Non-pigmented ciliary epithelial cell (primary cell): ENCODE measurements at regions not wholly inside any gene's neighbourhood (a gene's known extent, or its start where the extent isn't known, plus 50 kb on each side); places are given as distances from the start of the nearest gene placed in this dataset.
"Not testable (repeated sequence)": the region's sequence is repeated elsewhere in the genome, so short reads cannot be mapped to it uniquely, and the experiment has no call there.

Source experiments
- DNase-seq: peaks from one replicate; pipeline ENCODE4 v3.0.0-alpha.2; 2010; ENCODE audit warnings: low read depth

DNA sequence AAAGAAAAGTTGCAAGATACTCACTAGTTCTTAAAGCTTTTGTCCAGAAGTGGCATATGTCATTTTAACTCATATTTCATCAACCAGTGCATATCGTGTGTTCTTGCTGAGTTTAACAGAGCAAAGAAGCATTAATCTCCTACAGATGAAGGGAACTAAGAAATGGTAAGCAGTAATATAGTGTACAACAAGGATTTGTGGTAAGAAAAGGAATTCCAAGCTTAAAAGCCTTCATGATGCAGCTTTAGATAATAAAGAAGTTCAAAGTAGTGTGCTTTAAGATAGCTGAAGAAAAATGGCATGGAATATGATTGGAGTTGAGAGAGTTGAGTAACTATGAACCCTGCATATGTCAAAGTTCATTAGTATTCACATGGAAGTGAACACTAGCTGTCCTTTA, 649.8 kb upstream of the FSHR start:
- DNase-seq, result no peak

DNA sequence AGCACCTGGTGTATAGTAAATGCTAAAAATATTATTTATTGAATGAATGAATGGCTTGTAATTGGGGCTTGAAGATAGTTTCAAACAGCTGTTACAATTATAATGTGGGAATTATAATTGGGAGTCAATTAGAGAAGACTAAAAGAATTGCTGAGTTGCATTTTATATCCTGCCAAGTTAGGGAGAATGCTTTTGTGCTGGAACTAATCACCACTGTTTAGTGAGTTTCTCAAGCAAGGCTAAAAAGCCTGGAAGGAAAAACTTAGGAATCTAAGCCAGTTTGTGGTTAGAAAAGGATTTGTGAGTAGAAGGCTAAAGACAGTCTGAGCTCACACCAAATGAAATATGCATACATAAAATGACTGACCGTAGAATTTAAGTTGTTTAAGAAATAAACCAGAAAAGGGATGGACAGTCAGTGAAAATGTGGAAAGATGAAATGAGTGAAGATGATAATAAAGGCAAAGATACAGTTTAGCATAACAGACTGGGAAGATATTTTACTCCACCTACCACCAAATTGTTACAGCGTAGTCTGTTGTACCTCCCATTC, 647.7 kb upstream of the FSHR start:
- no peak for DNase-seq

DNA sequence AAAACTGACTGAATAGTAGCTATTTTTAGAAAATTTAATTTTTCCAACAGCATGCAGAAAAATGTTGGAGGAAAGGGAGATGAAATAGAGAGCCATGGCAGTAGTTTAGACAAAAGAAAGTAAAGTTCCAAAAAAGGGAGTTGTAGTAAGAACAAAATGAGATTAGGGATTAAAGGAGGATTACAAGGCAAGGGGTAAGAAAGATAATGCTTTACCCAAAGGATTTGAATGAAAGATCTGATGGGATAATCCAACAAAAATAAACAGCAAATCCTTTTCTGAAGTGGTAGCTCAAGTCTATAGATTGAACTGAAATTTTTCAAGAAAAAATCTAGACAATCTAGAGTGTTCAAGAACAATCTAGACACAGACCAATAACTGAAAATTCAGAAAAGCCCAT, 644.3 kb upstream of the FSHR start:
- DNase-seq, result no peak

DNA sequence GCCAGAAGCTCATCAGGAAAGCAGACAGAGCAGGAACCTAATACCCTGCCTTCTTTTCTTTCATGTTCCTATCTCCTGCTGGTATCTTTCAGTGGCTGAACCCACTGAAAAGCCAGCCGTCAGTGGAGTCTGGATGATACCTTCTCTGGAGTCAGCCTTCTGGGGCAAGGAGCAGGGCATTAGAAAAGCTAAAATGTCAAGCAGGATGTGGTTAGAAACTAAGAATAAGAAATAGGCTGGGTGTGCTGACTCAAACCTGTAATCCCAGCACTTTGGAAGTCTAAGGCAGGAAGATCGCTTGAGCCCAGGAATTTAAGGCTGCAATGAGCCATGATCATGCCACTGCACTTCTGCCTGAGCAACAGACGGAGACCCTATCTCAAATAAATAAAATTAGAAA, 642.0 kb upstream of the FSHR start:
- no peak for DNase-seq

DNA sequence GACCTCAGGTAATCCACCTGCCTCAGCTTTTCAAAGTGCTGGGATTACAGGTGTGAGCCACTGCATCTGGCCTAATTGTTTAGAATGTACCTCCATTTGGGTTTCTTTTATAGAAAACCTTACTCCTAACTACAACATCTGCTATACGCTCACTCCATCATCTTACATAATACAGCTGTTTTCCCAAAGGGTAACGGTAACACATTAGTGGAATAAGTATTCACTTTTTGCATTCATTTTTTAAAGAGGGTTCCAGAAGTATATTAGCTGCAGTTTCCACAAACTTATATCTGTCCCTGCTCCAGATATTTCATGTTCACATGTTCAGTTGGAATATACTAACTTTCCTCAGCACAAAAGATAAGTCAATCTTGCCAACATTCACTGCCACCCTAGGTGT, 640.1 kb upstream of the FSHR start:
- no peak for DNase-seq

DNA sequence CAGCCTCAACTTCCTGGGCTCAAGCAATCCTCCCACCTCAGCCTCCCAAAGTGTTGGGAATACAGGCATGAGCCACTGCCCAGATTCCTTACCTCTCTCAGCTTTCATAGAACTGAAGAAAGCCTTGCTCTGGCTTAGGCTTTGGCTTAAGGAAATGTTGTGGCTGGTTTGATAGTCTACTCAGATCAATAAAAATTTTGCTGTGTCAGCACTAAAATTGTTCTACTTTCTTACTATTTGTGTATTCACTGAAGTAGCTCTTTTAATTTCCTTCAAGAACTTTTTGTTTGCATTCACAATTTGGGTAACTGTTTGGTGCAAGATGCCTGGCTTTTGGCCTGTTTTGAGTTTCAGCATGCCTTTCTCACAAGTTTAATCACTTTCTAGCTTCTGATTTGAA, 634.0 kb upstream of the FSHR start:
- no peak for DNase-seq

DNA sequence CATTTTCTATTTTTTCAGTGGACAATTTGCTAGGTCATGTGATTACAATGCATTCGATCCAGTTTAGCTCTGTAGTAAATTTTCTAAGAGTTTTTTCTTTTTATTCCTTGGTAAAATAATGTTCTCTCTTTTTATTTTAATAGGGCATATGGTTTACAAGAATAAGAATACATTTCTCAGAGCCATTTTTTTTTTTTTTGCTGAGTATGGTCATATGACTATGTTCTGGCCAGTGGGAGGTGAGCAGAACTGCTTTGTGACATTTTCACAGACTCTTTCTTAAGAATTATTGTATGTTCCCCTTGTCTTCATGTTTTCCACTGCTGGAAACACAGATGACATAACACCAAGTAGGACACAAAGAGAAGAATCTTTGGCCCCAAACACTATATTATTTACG, 626.6 kb upstream of the FSHR start:
- DNase-seq, result no peak

DNA sequence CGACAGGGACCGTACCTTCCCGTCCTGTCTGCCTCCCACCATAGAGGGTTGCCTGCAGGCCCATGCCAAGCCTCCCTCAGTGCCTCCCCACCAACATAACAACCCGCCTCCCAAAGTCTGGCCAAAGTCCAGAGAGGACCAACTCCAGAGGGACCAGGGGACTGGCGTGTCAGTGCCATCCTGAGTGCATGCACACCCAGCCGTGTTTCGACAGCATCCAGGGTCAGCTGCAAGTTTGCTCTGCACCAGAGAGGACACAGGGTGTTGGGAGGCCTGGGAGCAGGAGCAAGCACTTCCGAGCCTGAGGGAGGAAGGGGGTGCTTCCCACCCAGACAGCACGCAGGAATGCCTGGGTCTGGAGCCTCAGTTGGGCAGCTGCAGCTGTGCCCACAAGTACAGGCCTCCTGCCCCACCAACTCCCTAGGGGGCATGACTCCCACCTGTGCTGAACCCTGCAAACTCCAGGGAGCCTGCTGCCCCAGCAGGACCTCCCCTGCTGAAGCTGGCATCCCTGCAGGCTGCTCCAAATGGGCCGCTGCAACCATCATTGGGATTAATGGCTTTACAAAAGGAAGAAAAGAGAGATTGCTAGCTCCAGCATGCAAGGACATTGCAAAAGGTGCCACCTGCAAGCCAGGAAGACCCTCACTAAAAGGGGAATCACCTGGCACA, 618.1 kb upstream of the FSHR start:
- DNase-seq, result no peak

DNA sequence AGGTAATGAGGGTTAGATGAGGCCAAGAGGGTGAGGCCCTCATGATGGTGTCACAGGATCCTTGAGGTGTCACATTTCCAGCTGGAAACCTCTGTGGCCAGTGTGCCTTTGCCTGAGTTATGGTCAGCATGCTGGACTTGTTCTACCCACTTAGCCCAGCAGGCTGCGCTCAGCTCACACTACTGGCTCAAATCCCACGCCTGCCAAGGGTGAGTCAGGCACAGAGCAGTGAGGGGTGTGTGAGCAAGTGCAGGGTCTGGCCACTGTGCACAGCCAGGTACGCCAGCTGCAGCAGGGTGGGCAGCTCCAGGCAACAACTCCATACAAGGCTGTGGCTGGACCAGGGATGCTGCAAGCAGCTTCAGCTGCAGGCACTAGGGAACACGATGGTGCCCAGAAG, 616.6 kb upstream of the FSHR start:
- no peak for DNase-seq

DNA sequence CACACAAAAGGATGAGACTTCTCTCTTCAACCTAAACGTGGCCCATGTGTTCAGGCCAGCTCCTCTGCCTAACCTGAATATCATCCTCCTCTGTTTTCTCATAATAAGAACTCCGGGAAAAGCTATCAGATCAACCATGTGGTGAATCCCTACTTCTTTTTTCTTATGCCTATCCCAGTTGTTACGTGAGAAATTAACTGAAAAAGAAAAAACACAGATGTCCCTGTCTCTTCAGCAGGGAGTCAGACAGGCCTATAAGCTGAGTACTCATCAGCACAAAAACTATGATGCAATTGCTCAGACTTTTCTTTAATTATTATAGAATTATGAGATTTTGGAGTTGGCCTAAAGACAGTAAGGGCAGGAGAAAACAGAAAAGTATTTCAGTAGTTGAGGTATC, 613.0 kb upstream of the FSHR start:
- DNase-seq, result no peak

DNA sequence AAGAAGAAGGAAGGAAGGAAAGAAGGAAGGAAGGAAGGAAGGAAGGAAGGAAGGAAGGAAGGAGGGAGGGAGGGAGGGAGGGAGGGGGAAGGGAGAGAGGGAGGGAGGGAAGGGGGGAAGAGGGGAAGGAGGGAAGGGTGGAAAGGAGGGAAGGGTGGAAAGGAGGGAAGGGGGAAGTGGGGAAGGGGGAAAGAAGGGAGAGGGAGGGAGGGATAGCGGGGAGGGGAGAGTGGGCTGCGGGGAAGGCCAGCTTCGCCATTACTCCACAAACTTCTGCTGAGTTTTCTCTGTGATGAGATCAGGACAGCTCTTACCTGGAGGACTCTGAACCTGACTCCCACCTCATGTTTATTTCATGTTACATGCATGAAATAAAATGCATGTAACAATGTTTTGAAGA, 601.5 kb upstream of the FSHR start:
- no peak for DNase-seq

DNA sequence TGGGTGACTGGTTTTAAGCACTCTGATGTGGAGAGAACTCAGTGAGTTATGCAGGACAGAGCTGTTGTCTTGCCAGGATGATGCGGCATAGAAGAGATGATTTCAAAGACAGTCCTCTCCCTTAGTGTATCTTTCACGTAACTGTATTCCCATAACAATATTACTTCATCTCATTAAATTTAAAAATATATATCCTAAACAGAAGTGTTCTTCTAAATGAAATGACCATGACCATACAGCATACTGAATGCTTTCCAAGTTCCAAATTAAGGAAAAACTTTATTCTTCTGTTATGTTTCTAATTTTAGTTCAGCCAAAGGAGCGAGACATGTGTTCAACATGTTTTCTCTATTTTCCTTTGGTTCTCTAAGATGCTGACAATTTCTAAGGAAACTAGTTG, 600.1 kb upstream of the FSHR start:
- no peak for DNase-seq

DNA sequence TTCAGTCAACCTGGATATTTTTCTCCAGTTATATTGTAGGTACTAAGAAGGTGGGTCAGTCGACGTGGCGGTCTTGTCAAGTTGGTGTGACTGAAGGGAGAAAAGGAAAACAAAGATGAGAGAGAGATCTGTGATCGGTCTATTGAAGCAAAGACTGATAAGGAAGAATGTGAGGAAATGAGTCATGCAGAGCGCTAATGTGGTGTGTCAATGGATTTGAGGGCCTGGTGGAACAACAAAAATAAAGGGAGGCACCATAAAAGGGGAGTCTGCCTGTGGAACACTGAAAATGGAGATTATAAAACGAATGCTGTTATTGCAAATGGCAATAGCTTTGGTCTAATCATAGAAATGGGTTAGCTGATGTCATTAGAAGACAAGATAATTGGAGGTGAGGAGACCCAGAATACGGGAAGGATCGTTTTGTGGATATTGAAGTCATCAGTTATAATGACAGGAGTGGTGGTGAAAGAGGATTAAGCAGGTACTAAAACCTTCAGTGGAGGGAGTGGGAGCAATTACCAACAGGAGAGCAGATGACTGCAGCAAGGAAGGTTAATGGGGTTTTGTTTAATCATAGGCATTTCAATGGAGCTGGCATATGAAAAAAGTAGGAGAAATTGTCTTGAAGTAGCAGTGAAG, 599.1 kb upstream of the FSHR start:
- DNase-seq, result peak; percentile 6

DNA sequence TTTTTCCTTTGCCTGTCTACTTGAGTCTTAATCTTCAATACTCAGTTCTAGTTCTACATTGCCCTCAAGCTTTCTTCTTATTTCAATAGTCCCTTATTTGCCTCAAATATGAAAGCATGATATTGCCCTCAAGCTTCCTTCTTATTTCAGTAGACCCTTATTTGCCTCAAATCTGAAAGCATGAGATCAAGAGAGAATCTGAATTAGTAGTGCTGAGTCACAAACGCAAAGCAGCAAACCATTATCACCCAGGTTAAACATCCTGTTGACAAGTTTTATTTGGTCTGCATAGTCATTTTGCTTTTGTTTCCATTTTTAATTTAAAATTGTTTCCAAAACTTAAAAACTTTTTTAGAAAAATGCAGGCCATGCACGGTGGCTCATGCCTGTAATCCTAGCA, 583.3 kb upstream of the FSHR start:
- DNase-seq, result no peak

DNA sequence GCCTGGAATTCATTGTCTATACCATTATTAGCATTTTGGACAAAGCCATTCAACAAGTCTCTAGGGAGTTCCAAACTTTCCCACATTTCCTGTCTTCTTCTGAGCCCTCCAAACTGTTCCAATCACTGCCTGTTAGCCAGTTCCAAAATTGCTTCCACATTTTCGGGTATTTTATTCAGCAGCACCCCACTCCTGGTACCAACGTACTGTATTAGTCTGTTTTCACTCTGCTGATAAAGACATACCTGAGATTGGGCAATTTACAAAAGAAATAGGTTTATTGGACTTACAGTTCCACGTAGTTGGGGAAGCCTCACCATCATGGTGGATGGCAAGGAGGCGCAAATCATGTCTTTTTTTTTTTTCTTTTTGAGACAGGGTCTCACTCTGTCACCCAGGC, 578.6 kb upstream of the FSHR start:
- DNase-seq, result not testable (repeated sequence)

DNA sequence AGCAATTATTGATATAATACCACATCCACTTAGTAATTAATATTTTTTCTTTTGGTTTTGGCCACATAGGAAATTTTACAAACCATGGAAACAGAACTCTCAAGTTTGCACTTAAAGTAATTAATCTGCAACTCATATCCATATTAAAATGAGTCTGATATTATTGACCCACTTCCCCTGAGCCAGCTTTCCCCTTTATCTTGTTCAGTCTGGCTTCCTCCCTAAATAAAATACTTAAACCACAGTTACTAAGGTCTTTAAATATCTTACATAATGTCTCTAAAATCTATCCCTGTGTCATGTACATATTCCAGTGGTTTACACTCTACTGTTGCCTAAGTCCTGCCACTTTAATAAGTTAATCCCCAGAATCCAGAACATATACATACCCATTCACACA, 564.9 kb upstream of the FSHR start:
- no peak for DNase-seq

DNA sequence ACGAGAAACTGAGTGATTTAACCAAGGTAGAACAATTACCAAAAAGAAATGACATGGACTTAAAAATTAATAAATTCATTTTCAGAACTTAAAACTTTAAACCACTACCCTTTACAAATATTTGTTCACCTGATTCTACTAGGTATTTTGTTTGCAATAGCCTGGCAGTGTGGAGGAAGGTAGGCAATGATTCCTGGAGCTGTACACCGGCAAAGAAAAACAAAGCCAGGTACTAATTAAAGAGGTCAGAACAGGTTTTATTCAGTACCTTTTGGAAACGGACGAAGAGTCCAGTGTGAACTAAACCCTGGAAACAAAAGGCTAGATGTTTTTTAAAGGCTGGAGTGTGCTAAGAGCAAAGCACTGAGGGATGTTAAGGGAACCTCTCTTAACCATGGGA, 561.3 kb upstream of the FSHR start:
- no peak for DNase-seq

DNA sequence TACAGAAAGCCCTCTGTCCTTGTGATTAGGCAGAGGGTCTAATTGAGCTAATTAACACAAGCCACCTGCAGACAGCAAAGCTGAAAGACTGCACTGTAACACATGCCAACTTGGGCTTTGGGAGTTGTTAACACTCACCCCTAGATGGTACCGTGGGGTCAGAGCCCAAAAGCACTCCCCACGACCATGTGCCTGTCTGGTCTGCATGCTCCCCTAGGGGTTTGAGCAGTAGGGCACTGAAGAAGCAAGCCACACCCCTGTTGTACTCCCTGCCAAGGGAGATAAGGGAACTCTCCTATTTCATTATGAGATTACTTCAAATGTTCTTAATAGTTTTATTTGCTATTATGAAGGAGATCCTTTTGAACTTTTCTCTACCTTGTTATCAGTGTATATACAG, 560.1 kb upstream of the FSHR start:
- DNase-seq, result no peak

DNA sequence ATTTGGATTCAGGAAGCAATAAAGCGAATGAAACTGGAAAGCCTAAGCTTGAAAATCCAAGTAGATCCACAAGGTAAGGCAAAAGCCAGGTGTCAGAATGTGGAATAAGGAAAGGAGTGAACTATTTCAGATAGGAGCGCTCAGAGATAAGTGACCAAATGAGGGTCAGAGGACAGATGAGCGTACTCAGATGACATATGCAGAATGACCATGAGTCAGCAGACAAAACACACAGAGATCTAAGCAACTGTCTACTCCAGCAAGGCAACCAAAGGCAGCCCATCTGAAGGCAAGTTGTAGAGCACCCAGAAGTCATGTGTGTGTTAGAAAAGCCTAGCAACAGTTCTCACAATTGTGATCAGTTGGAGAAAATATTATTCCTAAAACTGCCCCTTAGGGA, 548.4 kb upstream of the FSHR start:
- no peak for DNase-seq

DNA sequence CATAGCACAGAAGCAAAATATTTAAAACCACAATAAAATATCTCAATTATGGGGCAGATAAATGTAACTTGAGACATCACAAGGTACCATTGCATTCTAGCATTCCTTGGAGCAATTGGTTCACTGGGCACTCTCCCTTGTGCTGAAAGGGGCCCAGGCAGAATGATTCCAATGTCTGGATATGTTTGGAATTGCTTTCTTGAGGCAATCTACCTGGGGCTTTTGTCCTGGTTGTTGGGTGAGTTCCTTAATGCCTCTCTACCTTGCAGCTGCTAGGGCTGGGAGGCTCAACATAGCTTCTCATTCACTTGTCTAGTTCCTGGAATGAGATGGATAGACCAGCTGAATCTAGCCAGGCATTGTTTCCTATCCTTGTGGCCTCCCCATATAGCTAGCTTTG, 539.6 kb upstream of the FSHR start:
- no peak for DNase-seq

DNA sequence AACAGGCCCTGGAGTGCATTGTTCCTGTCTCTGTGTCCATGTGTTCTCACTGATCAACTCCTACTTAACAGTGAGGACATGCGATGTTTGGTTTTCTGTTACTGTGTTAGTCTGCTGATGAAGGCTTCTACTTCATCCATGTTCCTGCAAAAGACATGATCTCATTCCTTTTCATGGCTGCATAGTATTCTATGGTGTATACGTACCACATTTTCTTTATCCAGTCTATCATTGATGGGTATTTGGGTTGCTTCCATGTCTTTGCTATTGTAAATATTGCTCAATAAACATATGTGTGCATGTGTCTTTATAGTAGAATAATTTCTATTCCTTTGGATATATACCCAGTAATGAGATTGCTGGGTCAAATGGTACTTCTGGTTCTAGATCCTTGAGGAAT, 537.7 kb upstream of the FSHR start:
- DNase-seq, result not testable (repeated sequence)

DNA sequence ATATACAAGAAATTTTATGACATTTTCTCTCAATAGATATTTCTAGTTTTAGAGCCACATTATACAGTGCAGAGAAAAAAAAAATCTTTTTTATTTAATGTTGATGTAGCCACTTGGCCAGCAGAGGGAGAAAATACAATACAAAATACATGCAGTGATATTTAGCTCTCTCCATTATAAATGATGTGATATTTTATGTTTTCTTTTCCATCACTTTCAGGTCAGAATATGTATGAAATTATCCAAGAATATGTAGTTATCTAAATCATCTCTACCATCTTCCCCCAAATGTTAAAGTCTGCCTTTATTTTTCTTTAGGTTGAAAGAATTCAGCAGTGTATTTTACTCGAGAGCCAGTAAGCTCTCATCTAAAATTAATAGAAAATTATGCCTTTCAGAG, 533.6 kb upstream of the FSHR start:
- DNase-seq, result no peak

DNA sequence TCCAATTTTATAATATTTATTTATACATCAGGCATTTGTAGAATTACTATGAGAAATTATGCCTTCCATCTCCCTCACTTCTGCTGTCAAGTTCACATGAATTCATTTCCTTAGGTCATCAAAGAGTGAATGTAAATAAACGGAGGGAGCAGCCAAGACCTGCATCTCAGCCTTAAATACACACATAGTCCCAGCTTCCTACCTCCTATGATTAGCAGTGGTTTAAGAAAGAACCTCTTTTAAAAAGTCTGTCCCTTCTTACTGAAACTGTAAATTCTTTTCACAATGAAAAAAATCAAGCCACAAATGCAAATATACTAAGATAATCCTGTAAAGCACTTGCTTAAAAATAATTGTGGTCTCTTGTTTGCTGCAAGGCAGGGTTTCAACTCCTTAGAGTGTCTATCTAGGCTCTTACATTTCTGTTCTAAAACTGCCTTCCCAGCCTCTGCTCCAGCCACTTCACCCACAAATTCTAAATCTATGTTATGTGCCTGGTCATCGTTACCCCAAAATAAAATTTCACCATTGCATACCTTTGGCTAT, 532.7 kb upstream of the FSHR start:
- DNase-seq, result no peak

DNA sequence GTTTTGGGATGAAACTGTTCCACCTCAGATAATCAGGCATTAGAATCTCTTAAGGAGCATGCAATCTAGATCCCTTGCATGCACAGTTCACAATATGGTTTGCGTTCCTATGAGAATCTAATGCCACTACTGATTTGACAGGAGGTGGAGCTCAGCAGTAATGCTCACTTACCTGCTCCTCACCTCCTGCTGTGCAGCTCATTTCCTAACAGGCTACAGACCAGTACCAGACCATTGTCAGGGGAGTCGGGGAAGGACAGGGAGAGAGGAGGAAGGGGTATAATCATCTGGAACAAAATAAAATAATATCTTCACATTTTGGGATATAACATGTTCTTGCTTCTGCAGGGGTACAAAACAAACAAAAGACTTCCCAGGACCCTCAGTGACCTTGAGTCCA, 532.0 kb upstream of the FSHR start:
- no peak for DNase-seq
